GM23338 (cell line): ENCODE measurements at regions not wholly inside any gene's neighbourhood (a gene's known extent, or its start where the extent isn't known, plus 50 kb on each side); places are given as distances from the start of the nearest gene placed in this dataset.

Experiments
- CREB1 ChIP-seq: fragments of 250-450 bp; sonication (Bioruptor Pico); IDR thresholded peaks from 2 replicates; pipeline ENCODE4 v1.5.0; 2020; ENCODE audit warnings: low read depth, mild to moderate bottlenecking, moderate library complexity
- CTCF ChIP-seq, 2 experiments: fragments of 200-600 bp in 1 of 2; sonication (generic) in 1 of 2; conservative IDR thresholded peaks; 2 replicates each; pipeline versions ENCODE4 v1.5.1 to v1.6.1; 2016 to 2017; ENCODE audit warnings: antibody characterized with exemption in 2 of 2, low read depth in 2 of 2, mild to moderate bottlenecking in 2 of 2, moderate library complexity in 1 of 2
- ETS1 ChIP-seq: IDR thresholded peaks from 2 replicates; pipeline ENCODE4 v1.6.1; 2016; ENCODE audit warnings: antibody characterized with exemption
- EZH2 ChIP-seq: fragments of 200-600 bp; sonication (generic); IDR thresholded peaks from one replicate; pipeline ENCODE4 v1.8.0; 2017; ENCODE audit warnings: antibody characterized with exemption, mild to moderate bottlenecking, low read depth; ENCODE audit not compliant: unreplicated experiment
- EZH2phosphoT487 ChIP-seq: fragments of 200-600 bp; sonication (generic); IDR thresholded peaks from one replicate; pipeline ENCODE4 v1.8.1; 2018; ENCODE audit warnings: antibody characterized with exemption; ENCODE audit not compliant: unreplicated experiment
- POLR2AphosphoS5 ChIP-seq: IDR thresholded peaks from 2 replicates; pipeline ENCODE4 v1.6.1; 2016; ENCODE audit warnings: antibody characterized with exemption, low read depth
- ZNF331 ChIP-seq: fragments of 250-450 bp; sonication (Bioruptor Pico); IDR thresholded peaks from 2 replicates; pipeline ENCODE4 v1.5.0; 2020; ENCODE audit warnings: low read depth, mild to moderate bottlenecking, moderate library complexity

GRCh38 chr7:96770758-96771157 lies 61.1 kb upstream of the SEM1 start:
- no peak for TF ChIP-seq EZH2phosphoT487
- no peak for TF ChIP-seq CTCF (conservative IDR thresholded peaks at IDR 0.05; ENCODE audit: low read depth in 2 of 2)
- TF ChIP-seq EZH2, result no peak
- TF ChIP-seq ETS1, result no peak
- TF ChIP-seq CREB1, result no peak
- TF ChIP-seq POLR2AphosphoS5, result no peak
- no peak for TF ChIP-seq ZNF331 (CRISPR knock-in tag)
